Heart left ventricle (tissue), 16 donors: ENCODE measurements at regions not wholly inside any gene's neighbourhood (a gene's known extent, or its start where the extent isn't known, plus 50 kb on each side); places are given as distances from the start of the nearest gene placed in this dataset.

Source experiments
- ATAC-seq, 4 donors: fragments of 200-7000 bp; cut with Tn5 transposase; one replicate each; pipeline ENCODE4 v1.9.1; 2020 to 2022; ENCODE audit warnings: moderate library complexity in 4 of 4, mild to moderate bottlenecking in 3 of 4, moderate number of reproducible peaks in 1 of 4
- DNase-seq, 5 donors: peaks; one replicate each; pipeline ENCODE4 v3.0.0-alpha.2; 2020
- H3K27ac ChIP-seq, 12 donors: fragments of 200-600 bp; sonication (generic) in 4 of 12; one replicate each; pipeline versions ENCODE4 v1.5.0 to v1.8.0; 2016 to 2022; ENCODE audit warnings: mild to moderate bottlenecking in 2 of 12
- H3K27me3 ChIP-seq, 9 donors: fragments of 200-600 bp; sonication (generic) in 2 of 9; one replicate each; pipeline versions ENCODE4 v1.5.1 to v1.8.0; 2016 to 2022; ENCODE audit warnings: mild to moderate bottlenecking in 3 of 9
- H3K36me3 ChIP-seq, 9 donors: fragments of 200-600 bp; sonication (generic) in 2 of 9; one replicate each; pipeline versions ENCODE4 v1.5.0 to v1.8.0; 2018 to 2022; ENCODE audit warnings: mild to moderate bottlenecking in 2 of 9
- H3K4me1 ChIP-seq, 12 donors: fragments of 200-600 bp; sonication (generic) in 4 of 12; one replicate each; pipeline versions ENCODE4 v1.5.0 to v1.8.0; 2016 to 2022; ENCODE audit warnings: mild to moderate bottlenecking in 3 of 12
- H3K4me3 ChIP-seq, 12 donors: fragments of 200-600 bp; sonication (generic) in 4 of 12; one replicate each; pipeline versions ENCODE4 v1.5.0 to v1.8.0; 2017 to 2022; ENCODE audit warnings: mild to moderate bottlenecking in 9 of 12, moderate library complexity in 4 of 12
- H3K9me3 ChIP-seq, 12 donors: fragments of 200-600 bp; sonication (generic) in 4 of 12; one replicate each; pipeline versions ENCODE4 v1.5.0 to v1.8.0; 2016 to 2022; ENCODE audit warnings: mild to moderate bottlenecking in 1 of 12
- CTCF ChIP-seq, 12 donors: fragments of 200-600 bp; sonication (generic) in 4 of 12; IDR thresholded peaks; one replicate each; pipeline versions ENCODE4 v1.5.0 to v1.8.0; 2018 to 2022; ENCODE audit warnings: antibody characterized with exemption in 12 of 12, mild to moderate bottlenecking in 5 of 12
- POLR2A ChIP-seq, 2 donors: fragments of 450-650 bp; IDR thresholded peaks; one replicate each; pipeline ENCODE4 v1.6.1; 2017; ENCODE audit warnings: antibody characterized with exemption in 2 of 2, mild to moderate bottlenecking in 2 of 2, moderate library complexity in 2 of 2
- WGBS, 4 donors: extraction: QIAGEN DNeasy Blood & Tissue Kit in 2 of 4; methylation state at CpG; one replicate each; pipeline versions ENCODE4 v1.1.5 to v1.1.7; 2013 to 2018; 5-methylcytosine and 5-hydroxymethylcytosine counted together
- intact Hi-C, 10 donors: fragments of 100-400 bp; cut with DNase I; formaldehyde crosslinking; loops; one replicate each; pipeline versions ENCODE4 v1.11.1 to v1.14.2; 2022
- donor health status: ischemic (EF 13 %, LVEDD 7.1; RV severe dilation, severe dysfunction).
- donor health status: healthy with polysubstance abuse.
- donor health status: DM: no; HTN: yes; CAD: no.
- donor health status: DM: no; HTN: no; CAD: no.
- donor health status: ischemic (EF 25% LVEDD 6.9; RV normal size, moderate dysfunction).
- donor health status: ischemic (EF 25% LVEDD 5.7; RV mildly dilated, moderate dysfunction).
- donor health status: healthy.
- donor health status: DM: yes; HTN: yes; CAD: no.
- donor health status: ischemic (EF 35%, LVEDD 5.7; RV mildly dilated, moderate dysfunction).
- donor health status: nonischemic (EF 11% LVEDD 7.7; RV severe dilation, severe dysfunction).
- donor health status: DM: yes; HTN: yes; CAD: no.
- donor health status: PGD.
- donor health status: ischemic (EF 29% LVEDD 5.4; RV normal size, mild dysfunction).
- donor health status: nonischemic (EF 23%, LVEDD 6.1; RV moderate dilation, normal function).

GRCh38 chr5:163362840-163363371 is 74.5 kb upstream of the CCNG1 start:
- Histone ChIP-seq H3K36me3 (no peaks in the 10 kb centered on the region), H3K27me3 (no peaks in the 10 kb centered on the region), H3K4me1 (no peaks in the 10 kb centered on the region), H3K9me3 (no peaks in the 10 kb centered on the region), H3K27ac (no peak overlapping the region), H3K4me3 (no peak overlapping the region)
- DNase-seq (no peak), ATAC-seq (no peak)
- intact Hi-C loops = no loop called here
- TF ChIP-seq POLR2A (IDR thresholded peaks at IDR 0.05) (no peak), CTCF (IDR thresholded peaks at IDR 0.05) (no peak)
- WGBS, 4 donors = 69 to 85% (median 79%) methylated on average over 2 of the region's 2 CpGs

- WGBS, 4 donors = 74 to 76% (median 74%) methylated on average over 1 of the region's 1 CpG
- DNase-seq (no peak), ATAC-seq (no peak)
- Histone ChIP-seq H3K4me3 (no peak overlapping the region), H3K36me3 (no peaks in the 10 kb centered on the region), H3K9me3 (no peaks in the 10 kb centered on the region), H3K4me1 (no peaks in the 10 kb centered on the region), H3K27me3 (no peaks in the 10 kb centered on the region), H3K27ac (no peak overlapping the region)
- intact Hi-C loops = no loop called here
- no peak for TF ChIP-seq POLR2A (IDR thresholded peaks at IDR 0.05)
- no peak for TF ChIP-seq CTCF (IDR thresholded peaks at IDR 0.05)
These were observed 74.0 kb upstream of the CCNG1 start for GRCh38 chr5:163363389-163363788.

- TF ChIP-seq CTCF (IDR thresholded peaks at IDR 0.05) (no peak), POLR2A (IDR thresholded peaks at IDR 0.05) (no peak)
- DNase-seq (no peak), ATAC-seq (no peak)
- intact Hi-C loops = no loop called here
- peaks cover 0 to 1% (median 0%) of the 10 kb centered on the region in 12 donors for H3K9me3 ChIP-seq
- H3K36me3 ChIP-seq = no peaks in the 10 kb centered on the region
- H3K4me1 ChIP-seq = no peaks in the 10 kb centered on the region
- no peaks in the 10 kb centered on the region for H3K27me3 ChIP-seq
- H3K27ac ChIP-seq = no peak overlapping the region
- no peak overlapping the region for H3K4me3 ChIP-seq
These were observed 70.6 kb upstream of the CCNG1 start for GRCh38 chr5:163366757-163367156.

- peaks cover 0 to 6% (median 0%) of the 10 kb centered on the region in 12 donors for H3K9me3 ChIP-seq
- TF ChIP-seq POLR2A (IDR thresholded peaks at IDR 0.05) (no peak), CTCF (IDR thresholded peaks at IDR 0.05) (no peak)
- ATAC-seq (no peak), DNase-seq (no peak)
- no peaks in the 10 kb centered on the region for H3K36me3 ChIP-seq
- no peak overlapping the region for H3K27ac ChIP-seq
- H3K4me3 ChIP-seq = no peak overlapping the region
- intact Hi-C loops = no loop called here
- H3K27me3 ChIP-seq = no peaks in the 10 kb centered on the region
- H3K4me1 ChIP-seq = no peaks in the 10 kb centered on the region
- 45 to 58% (median 50%) methylated on average over 1 of the region's 1 CpG for WGBS, 4 donors
These were observed 67.5 kb upstream of the CCNG1 start for GRCh38 chr5:163369776-163370385.
